NCI-H226 (cell line): ENCODE measurements at regions not wholly inside any gene's neighbourhood (a gene's known extent, or its start where the extent isn't known, plus 50 kb on each side); places are given as distances from the start of the nearest gene placed in this dataset.

Experiments used
- DNase-seq: peaks from one replicate; pipeline ENCODE4 v3.0.0-alpha.2; 2015

DNA sequence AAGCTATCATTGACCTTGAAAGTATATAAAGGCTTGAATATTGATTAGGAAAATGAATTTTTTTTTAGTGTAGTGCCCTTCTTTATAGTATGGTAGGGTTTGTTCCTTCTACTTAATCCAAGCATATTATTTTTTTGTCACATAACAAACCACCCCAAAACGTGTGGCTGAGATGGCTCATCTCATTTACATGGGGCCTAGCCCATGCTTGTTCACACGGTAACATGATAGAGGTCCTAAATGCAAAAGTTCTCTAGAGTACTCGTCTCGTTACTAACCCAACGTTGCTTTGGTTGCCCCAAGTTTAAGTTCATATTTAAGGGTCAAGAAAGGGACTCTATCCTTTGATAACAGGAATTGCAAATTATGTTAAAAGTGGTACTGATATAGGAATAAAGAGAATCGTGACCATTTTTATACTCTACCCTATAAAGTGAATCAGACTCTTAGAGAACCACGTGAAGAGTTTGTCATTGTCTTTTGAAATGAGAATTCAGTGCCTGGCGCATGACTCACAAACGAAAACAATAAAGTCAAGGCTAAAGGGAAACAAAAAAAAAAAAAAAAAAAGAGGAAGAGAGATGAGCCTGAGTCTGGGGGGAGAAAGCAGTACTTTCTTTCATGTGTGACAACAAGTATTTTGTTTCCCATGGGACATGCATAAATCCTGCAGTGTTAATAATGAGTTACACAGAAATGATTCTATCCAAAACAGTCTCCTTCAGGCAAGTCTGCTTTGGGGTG lies 402.8 kb upstream of the NWD2 start:
- DNase-seq = no peak

DNA sequence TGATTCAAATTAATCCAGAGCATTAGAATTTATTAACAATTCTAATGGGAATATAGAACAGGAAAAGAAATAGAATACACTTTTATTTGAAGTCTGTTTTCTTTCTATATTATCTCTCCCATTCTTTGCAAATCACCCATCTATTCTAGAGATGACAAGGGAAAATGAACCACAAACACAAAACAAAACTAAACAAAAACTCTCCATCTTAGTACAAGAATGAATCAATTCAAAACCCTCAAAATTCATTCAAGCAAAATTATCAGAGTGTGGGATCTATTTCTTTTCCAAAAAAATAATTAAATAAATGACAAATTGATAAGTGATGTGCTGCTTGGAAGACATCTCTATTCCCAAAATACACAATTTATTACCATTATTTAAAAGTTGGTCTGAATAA lies 400.1 kb upstream of the NWD2 start:
- no peak for DNase-seq

- DNase-seq = no peak
Observed at GRCh38 chr4:36852856-36853255, 391.7 kb upstream of the NWD2 start.

DNA sequence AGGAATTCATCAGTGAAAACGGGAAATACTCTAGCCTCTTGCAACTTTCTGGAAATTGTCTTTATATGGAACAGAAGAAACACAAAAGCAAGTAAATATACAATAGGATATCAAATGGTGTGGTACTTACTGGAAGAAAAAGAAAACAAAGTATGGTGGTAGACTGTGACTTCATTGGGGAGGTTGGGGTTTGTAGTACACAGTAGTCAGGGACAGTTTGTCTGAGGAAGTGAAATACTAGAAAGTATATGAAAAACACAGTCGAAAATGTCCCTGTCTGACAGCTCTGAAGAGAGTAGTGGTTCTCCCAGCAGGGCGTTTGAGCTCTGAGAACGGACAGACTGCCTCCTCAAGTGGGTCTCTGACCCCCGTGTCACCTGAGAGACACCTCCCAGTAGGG lies 390.0 kb upstream of the NWD2 start:
- DNase-seq = no peak

DNA sequence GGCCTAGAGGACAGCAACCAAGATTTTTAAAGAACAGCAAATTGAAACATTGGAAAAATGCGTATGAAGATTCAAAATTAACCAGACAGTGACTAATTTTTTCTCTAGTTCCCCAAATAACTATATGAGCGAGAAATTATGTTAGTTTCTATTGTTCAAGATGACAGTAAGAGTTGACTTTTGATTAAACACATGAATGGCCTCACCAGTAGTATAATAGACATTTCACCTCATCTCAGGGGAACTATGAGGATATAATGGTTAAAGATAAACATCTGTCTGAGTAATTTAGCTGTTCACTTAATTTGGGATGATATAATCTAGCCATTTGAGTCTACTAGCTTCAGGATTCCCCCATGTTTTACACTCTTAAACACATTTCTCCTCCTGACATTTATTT lies 380.9 kb upstream of the NWD2 start:
- no peak for DNase-seq

GRCh38 chr4:36870121-36870520 lies 374.4 kb upstream of the NWD2 start:
- DNase-seq = no peak

DNA sequence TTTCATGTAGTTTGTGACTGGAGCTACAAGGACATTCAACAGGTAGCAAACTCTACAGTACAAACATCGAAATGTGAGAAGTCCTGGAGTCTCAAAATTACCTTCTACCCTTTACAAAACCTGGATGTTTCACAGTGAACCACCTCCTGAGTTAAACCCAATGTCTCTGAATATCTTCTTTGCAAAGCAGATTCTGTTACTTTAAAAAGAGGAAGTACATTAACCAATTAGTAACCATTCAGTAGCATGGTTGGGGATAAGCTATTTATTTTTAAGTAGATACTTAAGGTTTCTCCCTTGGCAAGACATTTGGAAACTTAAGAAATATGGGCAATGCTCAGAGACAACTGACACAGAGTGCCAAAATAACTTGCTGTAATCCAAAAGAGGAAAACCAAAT lies 371.9 kb upstream of the NWD2 start:
- no peak for DNase-seq

GRCh38 chr4:36884151-36884550 lies 360.4 kb upstream of the NWD2 start:
- no peak for DNase-seq

DNA sequence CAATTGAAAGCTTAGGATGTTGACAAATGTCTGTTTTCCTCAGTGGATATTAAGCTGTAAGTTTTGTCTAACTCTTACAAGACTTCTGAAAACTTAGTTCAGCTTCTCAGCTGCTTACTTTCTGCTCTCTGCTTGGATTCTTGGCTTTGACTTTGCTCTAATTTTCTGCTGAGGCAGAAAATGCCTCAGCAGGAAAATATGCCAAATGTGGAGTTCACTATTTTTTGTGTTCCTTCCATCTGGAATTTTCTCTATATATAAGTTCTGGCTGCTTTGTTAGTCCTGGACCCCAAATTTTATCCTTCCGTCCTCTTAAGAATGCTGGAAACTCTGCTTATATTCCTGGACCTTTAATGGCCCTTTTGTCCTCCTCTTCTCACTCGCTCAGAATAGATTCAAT lies 352.6 kb upstream of the NWD2 start:
- DNase-seq = no peak

DNA sequence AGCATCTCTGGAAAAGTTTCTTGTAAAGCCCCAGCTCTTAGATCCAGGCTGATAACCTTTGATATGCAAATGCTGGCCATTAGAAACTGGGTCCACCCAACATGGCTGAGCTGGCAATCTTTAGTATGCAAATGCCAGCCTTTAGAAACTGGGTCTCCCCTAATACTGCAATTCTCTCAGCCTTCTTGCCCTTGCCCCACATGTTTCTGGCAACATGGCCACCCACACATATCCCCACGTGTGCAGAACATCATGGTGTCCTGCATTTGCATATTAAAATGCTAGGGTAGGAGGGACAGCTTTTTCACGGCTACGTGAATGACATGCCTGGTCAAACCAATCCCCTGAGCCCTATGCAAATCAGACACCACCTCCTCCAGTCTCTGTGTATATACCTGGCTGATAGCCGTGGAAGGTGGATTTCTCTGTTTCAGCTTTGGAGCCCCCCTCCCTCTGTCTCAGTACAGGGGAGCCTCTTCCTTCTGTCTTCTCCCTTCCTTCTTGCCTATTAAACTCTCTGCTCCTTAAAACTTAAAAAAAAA lies 344.0 kb upstream of the NWD2 start:
- DNase-seq = no peak

GRCh38 chr4:36904823-36905222 lies 339.7 kb upstream of the NWD2 start:
- no peak for DNase-seq

DNA sequence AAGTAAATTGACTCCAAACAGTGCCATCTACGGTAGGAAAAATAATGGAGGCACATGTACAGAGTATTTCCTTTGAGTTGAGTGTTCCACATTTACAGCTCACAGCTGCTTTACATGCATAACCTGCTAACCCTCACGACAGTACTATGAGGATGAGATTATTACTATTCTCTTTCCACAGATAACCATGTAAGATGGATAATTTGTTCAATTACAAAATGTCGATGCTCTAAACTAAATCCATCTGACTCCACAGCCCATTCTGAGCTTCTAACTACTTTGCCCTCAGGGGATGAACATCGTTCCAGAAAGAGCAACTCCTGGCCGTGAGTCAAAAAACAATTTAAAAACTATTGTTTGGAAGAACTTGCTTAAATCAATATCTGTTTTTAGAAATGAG lies 330.4 kb upstream of the NWD2 start:
- no peak for DNase-seq

DNA sequence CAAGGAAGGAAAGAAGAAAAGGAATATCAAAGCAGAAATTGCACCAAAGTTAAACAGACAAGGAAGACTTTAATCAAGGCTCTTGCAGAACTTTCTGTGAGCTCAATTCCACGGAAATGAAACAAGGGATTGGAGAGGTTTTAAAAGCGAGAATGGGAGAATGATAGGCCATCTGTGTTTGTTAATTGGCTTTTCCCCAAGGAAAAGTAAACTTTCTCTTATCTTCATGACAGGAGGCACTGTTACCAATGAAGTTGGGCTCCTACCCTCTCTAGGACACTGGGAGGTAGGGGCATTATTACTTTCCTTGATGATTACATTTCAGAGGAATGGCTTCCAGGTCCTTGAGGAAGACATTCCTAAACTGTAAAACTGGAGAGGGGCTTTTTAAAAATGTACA lies 328.8 kb upstream of the NWD2 start:
- no peak for DNase-seq

DNA sequence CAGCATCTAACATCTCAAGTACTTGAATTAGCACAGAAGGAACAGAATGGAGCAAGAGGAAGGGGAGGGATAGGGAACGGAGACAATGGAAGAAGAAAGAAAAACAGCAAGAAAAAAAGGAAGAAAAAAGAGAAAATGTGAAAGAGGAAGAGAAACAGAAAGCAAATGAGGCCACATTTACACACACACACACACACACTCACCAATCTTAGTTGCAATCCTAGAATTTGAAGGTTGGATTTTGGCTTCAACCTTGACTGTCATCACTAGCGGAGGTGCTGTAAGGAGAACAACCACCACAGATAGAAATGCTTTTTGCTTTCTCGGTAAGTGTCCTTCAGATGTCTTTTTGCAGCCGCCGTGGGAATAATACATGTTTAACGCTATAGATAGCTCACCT lies 327.1 kb upstream of the NWD2 start:
- no peak for DNase-seq

- no peak for DNase-seq
Observed at GRCh38 chr4:36919721-36920120, 324.8 kb upstream of the NWD2 start.

DNA sequence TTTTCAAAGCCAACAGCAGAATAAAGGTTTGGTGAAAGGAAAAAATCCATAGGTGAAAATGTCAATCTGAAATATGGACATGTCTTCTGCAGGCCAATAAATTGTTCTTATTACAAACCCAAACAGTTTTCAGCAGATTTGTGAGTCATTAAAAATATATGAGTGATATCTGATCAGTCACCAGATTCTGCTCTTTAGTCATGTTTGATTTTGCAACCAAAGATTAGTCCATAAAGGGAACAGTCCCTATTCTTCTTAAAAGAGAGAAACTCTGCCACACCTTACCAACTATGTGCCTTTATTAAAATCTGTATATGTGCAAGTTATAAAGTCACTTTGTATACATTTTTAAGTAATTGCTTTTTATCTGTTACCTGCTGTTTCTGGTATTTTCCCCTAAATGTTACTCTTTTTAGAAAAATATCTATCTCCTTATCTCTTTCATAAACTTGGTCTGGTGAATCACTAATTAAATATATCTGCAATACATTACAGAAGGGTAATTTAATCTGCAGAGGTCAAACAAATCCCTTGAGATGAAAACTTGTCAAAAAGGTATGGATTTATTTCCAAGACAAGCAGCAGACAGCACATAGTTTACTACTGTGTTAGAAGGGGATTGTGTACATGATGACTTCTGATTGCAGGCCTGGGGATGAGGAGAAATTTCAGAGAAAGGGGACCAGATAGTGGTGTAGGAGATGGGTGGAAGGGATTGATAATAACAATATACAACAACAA lies 322.9 kb upstream of the NWD2 start:
- no peak for DNase-seq

DNA sequence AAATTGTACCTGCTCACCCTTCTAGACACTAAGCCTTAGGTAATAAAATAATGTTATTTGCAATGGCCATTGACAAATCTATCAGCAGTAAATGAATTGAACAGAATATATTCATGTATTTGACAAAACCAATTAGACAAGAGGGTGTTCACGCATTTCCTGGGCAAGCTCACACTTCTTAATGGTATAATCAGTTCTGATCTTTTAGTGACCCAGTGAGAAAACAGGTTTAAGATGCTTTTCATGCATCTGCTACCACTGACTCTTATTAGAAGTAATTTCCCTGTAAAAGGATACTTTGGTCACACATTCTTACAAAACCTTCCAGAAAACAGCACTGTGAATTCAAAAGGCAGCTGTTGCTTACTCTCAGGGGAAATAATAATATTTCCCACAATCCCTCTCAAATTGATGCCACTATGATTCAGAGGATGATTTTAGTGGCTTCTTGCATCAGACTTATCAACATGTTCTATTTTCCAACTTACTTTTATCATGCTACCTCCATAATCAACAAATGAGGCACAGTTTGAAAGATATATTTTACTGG lies 313.9 kb upstream of the NWD2 start:
- DNase-seq = no peak

DNA sequence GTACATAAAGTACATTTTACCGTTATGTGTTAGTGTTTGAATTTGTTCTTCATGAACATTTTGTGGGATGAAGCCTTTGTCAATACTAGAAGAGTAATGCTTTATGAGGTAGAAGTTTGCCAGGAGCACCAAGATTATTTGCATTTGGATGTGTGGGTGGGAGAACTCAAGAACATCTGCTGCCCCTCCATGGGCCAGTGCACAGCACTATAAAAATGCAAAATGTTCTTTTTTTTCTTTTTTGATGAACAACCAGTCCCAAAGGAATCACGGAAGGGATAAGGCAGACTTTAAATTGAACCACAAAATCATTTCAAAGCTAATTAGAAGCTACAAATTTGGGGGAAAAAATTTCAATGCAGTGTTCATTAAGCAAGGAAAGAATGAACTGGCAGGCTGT lies 300.3 kb upstream of the NWD2 start:
- DNase-seq = no peak

DNA sequence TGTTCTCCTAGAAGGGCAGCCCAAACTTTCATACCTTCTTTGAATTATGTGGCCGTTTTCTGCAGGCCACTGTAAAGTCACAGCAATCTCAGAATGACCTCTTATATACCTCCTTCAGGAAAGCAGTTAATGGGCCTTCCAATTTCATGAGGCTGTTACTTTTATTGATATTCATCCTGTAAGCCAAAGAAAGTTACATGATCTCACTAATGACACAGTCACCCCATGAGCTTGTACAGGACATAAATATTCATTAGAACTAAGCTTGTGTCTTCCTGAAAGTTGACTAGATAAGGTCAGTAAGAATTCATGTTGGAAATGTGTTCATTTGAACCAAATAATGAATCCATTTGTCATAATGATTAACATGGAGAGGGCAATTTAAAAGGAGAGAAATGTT lies 283.1 kb upstream of the NWD2 start:
- no peak for DNase-seq

GRCh38 chr4:36966756-36967460 lies 277.6 kb upstream of the NWD2 start:
- DNase-seq = no peak

GRCh38 chr4:36979533-36979932 lies 265.0 kb upstream of the NWD2 start:
- no peak for DNase-seq

- DNase-seq = no peak
Observed at GRCh38 chr4:36990128-36990872, 254.2 kb upstream of the NWD2 start.

DNA sequence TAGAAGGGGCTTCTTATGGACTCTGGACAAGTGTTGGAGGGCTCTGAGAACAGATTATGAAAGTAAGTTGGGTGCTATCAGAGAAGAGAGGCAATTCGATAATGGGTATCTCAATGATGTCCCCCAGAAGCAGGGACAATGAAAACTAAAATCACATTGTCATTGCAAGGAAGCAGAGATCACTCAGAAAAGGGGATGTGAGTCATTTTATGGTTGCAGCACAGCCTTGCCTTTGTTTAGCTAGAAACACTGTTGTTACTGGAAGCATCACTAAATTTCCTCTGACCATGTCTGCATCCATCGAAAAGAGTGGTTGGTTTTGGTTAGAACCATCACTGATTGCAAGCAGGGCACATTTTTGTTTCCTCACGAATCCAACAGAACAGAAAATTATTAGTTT lies 246.8 kb upstream of the NWD2 start:
- DNase-seq = no peak
